IPS-20b (cell line): ENCODE measurements at regions not wholly inside any gene's neighbourhood (a gene's known extent, or its start where the extent isn't known, plus 50 kb on each side); places are given as distances from the start of the nearest gene placed in this dataset.
A peak's percentile ranks its signal among the peaks of the same experiment; 100 is the strongest.

Experiments
- H3K27ac ChIP-seq: one replicate; pipeline ENCODE4 v1.5.1; 2013; ENCODE audit warnings: low read length
- H3K27me3 ChIP-seq: 2 replicates; pipeline ENCODE4 v1.6.1; 2013; ENCODE audit warnings: mild to moderate bottlenecking, low read length, inconsistent platforms; ENCODE audit not compliant: insufficient read depth
- H3K36me3 ChIP-seq: 2 replicates; pipeline ENCODE4 v1.6.1; 2013; ENCODE audit warnings: low read depth, mild to moderate bottlenecking, inconsistent platforms, low read length, moderate library complexity; ENCODE audit not compliant: insufficient read depth
- H3K4me1 ChIP-seq: 2 replicates; pipeline ENCODE4 v1.6.1; 2013; ENCODE audit warnings: mild to moderate bottlenecking, control low read depth, inconsistent platforms, low read length, moderate library complexity; ENCODE audit not compliant: insufficient read depth
- H3K4me3 ChIP-seq: 2 replicates; pipeline ENCODE4 v1.5.1; 2013; ENCODE audit warnings: mild to moderate bottlenecking, low read length, inconsistent platforms
- H3K9ac ChIP-seq: 2 replicates; pipeline ENCODE4 v1.6.1; 2013; ENCODE audit warnings: low read depth, mild to moderate bottlenecking, inconsistent platforms, low read length, moderate library complexity
- H3K9me3 ChIP-seq: 2 replicates; pipeline ENCODE4 v1.6.1; 2013; ENCODE audit warnings: mild to moderate bottlenecking, low read depth, low read length, inconsistent platforms; ENCODE audit not compliant: insufficient read depth

- Histone ChIP-seq H3K36me3 (no peaks in the 10 kb centered on the region), H3K27me3 (no peaks in the 10 kb centered on the region), H3K4me1 (no peaks in the 10 kb centered on the region), H3K9ac (no peak overlapping the region), H3K27ac (no peak overlapping the region), H3K4me3 (no peak overlapping the region), H3K9me3 (no peaks in the 10 kb centered on the region)
These were observed 269.6 kb downstream of the CEMIP2 start for GRCh38 chr9:71498691-71499090.

GRCh38 chr9:71490810-71491209, 277.5 kb downstream of the CEMIP2 start:
- Histone ChIP-seq H3K27me3 (no peaks in the 10 kb centered on the region), H3K4me1 (no peaks in the 10 kb centered on the region), H3K27ac (no peak overlapping the region), H3K4me3 (no peak overlapping the region), H3K9ac (no peak overlapping the region), H3K9me3 (no peaks in the 10 kb centered on the region), H3K36me3 (no peaks in the 10 kb centered on the region)

- H3K9me3 ChIP-seq = no peaks in the 10 kb centered on the region
- H3K36me3 ChIP-seq = no peaks in the 10 kb centered on the region
- H3K9ac ChIP-seq = no peak overlapping the region
- no peaks in the 10 kb centered on the region for H3K27me3 ChIP-seq
- H3K27ac ChIP-seq = no peak overlapping the region
- no peaks in the 10 kb centered on the region for H3K4me1 ChIP-seq
- no peak overlapping the region for H3K4me3 ChIP-seq
These were observed 281.3 kb downstream of the CEMIP2 start for GRCh38 chr9:71487061-71487460.

GRCh38 chr9:71485326-71485725, 283.0 kb downstream of the CEMIP2 start:
- no peaks in the 10 kb centered on the region for H3K36me3 ChIP-seq
- no peaks in the 10 kb centered on the region for H3K27me3 ChIP-seq
- H3K27ac ChIP-seq = no peak overlapping the region
- no peak overlapping the region for H3K9ac ChIP-seq
- no peaks in the 10 kb centered on the region for H3K4me1 ChIP-seq
- no peaks in the 10 kb centered on the region for H3K9me3 ChIP-seq
- H3K4me3 ChIP-seq = no peak overlapping the region

- Histone ChIP-seq H3K36me3 (no peaks in the 10 kb centered on the region), H3K27ac (no peak overlapping the region), H3K9me3 (no peaks in the 10 kb centered on the region), H3K4me3 (no peak overlapping the region), H3K4me1 (no peaks in the 10 kb centered on the region), H3K27me3 (no peaks in the 10 kb centered on the region), H3K9ac (no peak overlapping the region)
These were observed 284.9 kb downstream of the CEMIP2 start for GRCh38 chr9:71483436-71483835.

GRCh38 chr9:71479621-71480020, 288.7 kb downstream of the CEMIP2 start:
- H3K27me3 ChIP-seq = no peaks in the 10 kb centered on the region
- H3K36me3 ChIP-seq = no peaks in the 10 kb centered on the region
- no peak overlapping the region for H3K4me3 ChIP-seq
- no peaks in the 10 kb centered on the region for H3K9me3 ChIP-seq
- H3K27ac ChIP-seq = no peak overlapping the region
- no peak overlapping the region for H3K9ac ChIP-seq
- no peaks in the 10 kb centered on the region for H3K4me1 ChIP-seq

GRCh38 chr9:71472400-71472799, 295.9 kb downstream of the CEMIP2 start:
- H3K9ac ChIP-seq = no peak overlapping the region
- H3K4me1 ChIP-seq = no peaks in the 10 kb centered on the region
- no peak overlapping the region for H3K4me3 ChIP-seq
- no peaks in the 10 kb centered on the region for H3K36me3 ChIP-seq
- no peaks in the 10 kb centered on the region for H3K9me3 ChIP-seq
- H3K27ac ChIP-seq = no peak overlapping the region
- H3K27me3 ChIP-seq = no peaks in the 10 kb centered on the region

GRCh38 chr9:71465392-71465791, 302.9 kb downstream of the CEMIP2 start:
- Histone ChIP-seq H3K4me1 (no peaks in the 10 kb centered on the region), H3K9me3 (no peaks in the 10 kb centered on the region), H3K36me3 (no peaks in the 10 kb centered on the region), H3K9ac (no peak overlapping the region), H3K27me3 (no peaks in the 10 kb centered on the region), H3K4me3 (no peak overlapping the region), H3K27ac (no peak overlapping the region)

GRCh38 chr9:71459082-71459481, 309.2 kb downstream of the CEMIP2 start:
- H3K4me1 ChIP-seq = peaks cover 15% of the 10 kb centered on the region
- H3K27me3 ChIP-seq = no peaks in the 10 kb centered on the region

GRCh38 chr9:71446473-71447411, 321.6 kb downstream of the CEMIP2 start:
- Histone ChIP-seq H3K27me3 (peaks cover 16% of the 10 kb centered on the region), H3K27ac (no peak overlapping the region), H3K4me1 (peaks cover 14% of the 10 kb centered on the region), H3K4me3 (peak overlapping the region; percentile 84), H3K9me3 (peaks cover 3% of the 10 kb centered on the region; the same call in 1 of the 2 replicates), H3K9ac (peak overlapping the region; percentile 77; the same call in 1 of the 2 replicates), H3K36me3 (no peaks in the 10 kb centered on the region)

More at GRCh38 chr9:71459082-71459481, 309.2 kb downstream of the CEMIP2 start:
- H3K4me3 ChIP-seq = no peak overlapping the region
- H3K9ac ChIP-seq = peak overlapping the region; percentile 16; the same call in 1 of the 2 replicates
- H3K9me3 ChIP-seq = no peaks in the 10 kb centered on the region
- H3K36me3 ChIP-seq = no peaks in the 10 kb centered on the region
- H3K27ac ChIP-seq = no peak overlapping the region

GRCh38 chr9:71446106-71446472, 322.2 kb downstream of the CEMIP2 start:
- no peak overlapping the region for H3K27ac ChIP-seq
- no peaks in the 10 kb centered on the region for H3K36me3 ChIP-seq
- H3K4me3 ChIP-seq = peak overlapping the region; percentile 84
- H3K27me3 ChIP-seq = peaks cover 16% of the 10 kb centered on the region
- peaks cover 14% of the 10 kb centered on the region for H3K4me1 ChIP-seq
- H3K9me3 ChIP-seq = no peaks in the 10 kb centered on the region
- H3K9ac ChIP-seq = peak overlapping the region; percentile 77; the same call in 1 of the 2 replicates

- Histone ChIP-seq H3K9ac (no peak overlapping the region), H3K4me3 (no peak overlapping the region), H3K4me1 (peaks cover 12% of the 10 kb centered on the region), H3K9me3 (no peaks in the 10 kb centered on the region), H3K27me3 (peaks cover 12% of the 10 kb centered on the region), H3K27ac (no peak overlapping the region), H3K36me3 (no peaks in the 10 kb centered on the region)
These were observed 321.5 kb upstream of the TRPM3 start for GRCh38 chr9:71442937-71443336.
